Ishikawa (cell line): ENCODE measurements at regions not wholly inside any gene's neighbourhood (a gene's known extent, or its start where the extent isn't known, plus 50 kb on each side); places are given as distances from the start of the nearest gene placed in this dataset.

ENCODE experiments used
- CEBPB ChIP-seq: IDR thresholded peaks from 2 replicates; pipeline ENCODE4 v1.6.1; 2012
- CREB1 ChIP-seq: IDR thresholded peaks from 2 replicates; pipeline ENCODE4 v1.6.1; 2012; ENCODE audit warnings: low read depth
- EGR1 ChIP-seq: IDR thresholded peaks from 2 replicates; pipeline ENCODE4 v1.6.1; 2012
- EP300 ChIP-seq: IDR thresholded peaks from 2 replicates; pipeline ENCODE4 v1.6.1; 2012; ENCODE audit warnings: borderline replicate concordance
- FOXM1 ChIP-seq: IDR thresholded peaks from 2 replicates; pipeline ENCODE4 v1.6.1; 2012; ENCODE audit warnings: low read depth, borderline replicate concordance
- NFIC ChIP-seq: IDR thresholded peaks from 2 replicates; pipeline ENCODE4 v1.6.1; 2012
- RAD21 ChIP-seq: IDR thresholded peaks from 2 replicates; pipeline ENCODE4 v1.6.1; 2012; ENCODE audit warnings: low read depth
- TAF1 ChIP-seq: IDR thresholded peaks from 2 replicates; pipeline ENCODE4 v1.6.1; 2012; ENCODE audit warnings: low read depth, mild to moderate bottlenecking
- TCF12 ChIP-seq: IDR thresholded peaks from 2 replicates; pipeline ENCODE4 v1.6.1; 2012; ENCODE audit warnings: low read depth
- TEAD4 ChIP-seq: IDR thresholded peaks from 2 replicates; pipeline ENCODE4 v1.6.1; 2012
- YY1 ChIP-seq: IDR thresholded peaks from 2 replicates; pipeline ENCODE4 v1.6.1; 2012; ENCODE audit warnings: low read depth
- ZBTB7A ChIP-seq: IDR thresholded peaks from 2 replicates; pipeline ENCODE4 v1.6.1; 2012; ENCODE audit warnings: low read depth
- TF ChIP-seq, protein P1 (sequence below): IDR thresholded peaks from 2 replicates; pipeline ENCODE4 v1.6.1; 2012; ENCODE audit warnings: low read depth, mild to moderate bottlenecking
- TF ChIP-seq, protein P2 (sequence below): IDR thresholded peaks from 2 replicates; pipeline ENCODE4 v1.6.1; 2012
- TF ChIP-seq, protein P3 (sequence below): IDR thresholded peaks from 2 replicates; pipeline ENCODE4 v1.6.1; 2012

DNA sequence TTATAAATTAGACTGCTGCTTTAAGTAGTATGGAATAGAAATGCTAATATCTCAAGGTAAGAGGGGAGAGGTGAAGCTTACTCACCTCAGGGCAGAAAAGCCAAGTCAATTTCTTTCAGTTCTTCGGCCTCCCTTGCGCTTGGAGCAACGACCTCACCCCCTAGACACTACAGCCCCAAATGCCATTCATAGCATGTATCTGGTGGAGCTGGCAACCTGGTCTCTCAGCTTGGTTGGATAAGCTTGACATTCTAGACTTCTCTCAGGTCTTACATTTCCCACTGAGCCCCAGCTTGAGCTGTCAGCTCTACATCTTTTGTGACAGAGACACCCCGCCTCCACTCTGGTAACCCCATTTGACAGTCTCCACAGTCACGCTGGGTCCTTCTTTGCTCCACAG, 154.9 kb downstream of the ZNF608 start:
- TF ChIP-seq, protein P1, sequence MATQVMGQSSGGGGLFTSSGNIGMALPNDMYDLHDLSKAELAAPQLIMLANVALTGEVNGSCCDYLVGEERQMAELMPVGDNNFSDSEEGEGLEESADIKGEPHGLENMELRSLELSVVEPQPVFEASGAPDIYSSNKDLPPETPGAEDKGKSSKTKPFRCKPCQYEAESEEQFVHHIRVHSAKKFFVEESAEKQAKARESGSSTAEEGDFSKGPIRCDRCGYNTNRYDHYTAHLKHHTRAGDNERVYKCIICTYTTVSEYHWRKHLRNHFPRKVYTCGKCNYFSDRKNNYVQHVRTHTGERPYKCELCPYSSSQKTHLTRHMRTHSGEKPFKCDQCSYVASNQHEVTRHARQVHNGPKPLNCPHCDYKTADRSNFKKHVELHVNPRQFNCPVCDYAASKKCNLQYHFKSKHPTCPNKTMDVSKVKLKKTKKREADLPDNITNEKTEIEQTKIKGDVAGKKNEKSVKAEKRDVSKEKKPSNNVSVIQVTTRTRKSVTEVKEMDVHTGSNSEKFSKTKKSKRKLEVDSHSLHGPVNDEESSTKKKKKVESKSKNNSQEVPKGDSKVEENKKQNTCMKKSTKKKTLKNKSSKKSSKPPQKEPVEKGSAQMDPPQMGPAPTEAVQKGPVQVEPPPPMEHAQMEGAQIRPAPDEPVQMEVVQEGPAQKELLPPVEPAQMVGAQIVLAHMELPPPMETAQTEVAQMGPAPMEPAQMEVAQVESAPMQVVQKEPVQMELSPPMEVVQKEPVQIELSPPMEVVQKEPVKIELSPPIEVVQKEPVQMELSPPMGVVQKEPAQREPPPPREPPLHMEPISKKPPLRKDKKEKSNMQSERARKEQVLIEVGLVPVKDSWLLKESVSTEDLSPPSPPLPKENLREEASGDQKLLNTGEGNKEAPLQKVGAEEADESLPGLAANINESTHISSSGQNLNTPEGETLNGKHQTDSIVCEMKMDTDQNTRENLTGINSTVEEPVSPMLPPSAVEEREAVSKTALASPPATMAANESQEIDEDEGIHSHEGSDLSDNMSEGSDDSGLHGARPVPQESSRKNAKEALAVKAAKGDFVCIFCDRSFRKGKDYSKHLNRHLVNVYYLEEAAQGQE: no peak
- TF ChIP-seq NFIC (no peak), ZBTB7A (no peak), TEAD4 (no peak), CEBPB (no peak), TAF1 (no peak), EGR1 (no peak), CREB1 (no peak), RAD21 (no peak), YY1 (no peak), EP300 (no peak), FOXM1 (no peak), TCF12 (no peak)
- TF ChIP-seq, protein P2, sequence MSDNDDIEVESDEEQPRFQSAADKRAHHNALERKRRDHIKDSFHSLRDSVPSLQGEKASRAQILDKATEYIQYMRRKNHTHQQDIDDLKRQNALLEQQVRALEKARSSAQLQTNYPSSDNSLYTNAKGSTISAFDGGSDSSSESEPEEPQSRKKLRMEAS: no peak
- TF ChIP-seq, protein P3, sequence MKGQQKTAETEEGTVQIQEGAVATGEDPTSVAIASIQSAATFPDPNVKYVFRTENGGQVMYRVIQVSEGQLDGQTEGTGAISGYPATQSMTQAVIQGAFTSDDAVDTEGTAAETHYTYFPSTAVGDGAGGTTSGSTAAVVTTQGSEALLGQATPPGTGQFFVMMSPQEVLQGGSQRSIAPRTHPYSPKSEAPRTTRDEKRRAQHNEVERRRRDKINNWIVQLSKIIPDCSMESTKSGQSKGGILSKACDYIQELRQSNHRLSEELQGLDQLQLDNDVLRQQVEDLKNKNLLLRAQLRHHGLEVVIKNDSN: no peak

DNA sequence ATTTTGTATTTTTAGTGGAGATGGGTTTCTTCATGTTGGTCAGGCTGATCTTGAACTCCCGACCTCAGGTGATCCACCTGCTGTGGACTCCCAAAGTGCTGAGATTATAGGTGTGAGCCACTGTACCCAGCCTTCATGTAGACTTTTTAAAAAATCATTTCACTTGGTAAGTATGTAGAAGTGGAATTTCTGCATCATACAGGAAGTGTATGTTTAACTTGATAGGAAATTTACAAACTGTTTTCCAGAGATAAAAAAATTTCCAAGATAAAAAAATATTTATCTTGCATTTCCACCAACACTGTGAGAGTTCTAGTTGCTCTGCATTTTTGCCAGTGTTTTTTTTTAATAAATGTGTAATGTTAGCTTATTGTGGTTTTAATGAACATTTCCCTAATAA, 155.8 kb downstream of the ZNF608 start:
- no peak for TF ChIP-seq TEAD4
- no peak for TF ChIP-seq TCF12
- TF ChIP-seq, protein P1: no peak
- no peak for TF ChIP-seq ZBTB7A
- no peak for TF ChIP-seq CREB1
- TF ChIP-seq TAF1: no peak
- no peak for TF ChIP-seq EGR1
- TF ChIP-seq FOXM1: no peak
- TF ChIP-seq, protein P3: no peak
- TF ChIP-seq CEBPB: no peak
- TF ChIP-seq EP300: no peak
- TF ChIP-seq YY1: no peak
- no peak for TF ChIP-seq RAD21

DNA sequence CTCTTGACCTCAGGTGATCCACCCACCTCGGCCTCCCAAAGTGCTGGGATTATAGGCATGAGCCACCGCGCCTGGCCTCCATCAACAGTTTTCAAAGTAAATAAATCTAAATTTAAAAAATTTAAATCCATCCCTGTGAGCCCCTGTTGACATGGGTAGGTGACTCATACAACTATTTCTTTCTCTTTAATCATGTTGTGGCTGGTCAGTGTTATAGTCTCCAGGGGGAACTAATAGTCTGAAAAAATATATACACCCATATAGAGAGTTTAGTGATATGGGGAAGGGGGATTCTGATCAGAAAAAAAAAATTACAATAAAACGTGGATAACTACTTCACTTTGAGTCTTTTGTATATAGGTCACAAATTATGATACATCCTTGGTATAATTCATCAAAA, 159.2 kb downstream of the ZNF608 start:
- TF ChIP-seq NFIC (no peak), TCF12 (no peak), FOXM1 (no peak), CREB1 (no peak), EGR1 (no peak)
- TF ChIP-seq, protein P2: no peak

DNA sequence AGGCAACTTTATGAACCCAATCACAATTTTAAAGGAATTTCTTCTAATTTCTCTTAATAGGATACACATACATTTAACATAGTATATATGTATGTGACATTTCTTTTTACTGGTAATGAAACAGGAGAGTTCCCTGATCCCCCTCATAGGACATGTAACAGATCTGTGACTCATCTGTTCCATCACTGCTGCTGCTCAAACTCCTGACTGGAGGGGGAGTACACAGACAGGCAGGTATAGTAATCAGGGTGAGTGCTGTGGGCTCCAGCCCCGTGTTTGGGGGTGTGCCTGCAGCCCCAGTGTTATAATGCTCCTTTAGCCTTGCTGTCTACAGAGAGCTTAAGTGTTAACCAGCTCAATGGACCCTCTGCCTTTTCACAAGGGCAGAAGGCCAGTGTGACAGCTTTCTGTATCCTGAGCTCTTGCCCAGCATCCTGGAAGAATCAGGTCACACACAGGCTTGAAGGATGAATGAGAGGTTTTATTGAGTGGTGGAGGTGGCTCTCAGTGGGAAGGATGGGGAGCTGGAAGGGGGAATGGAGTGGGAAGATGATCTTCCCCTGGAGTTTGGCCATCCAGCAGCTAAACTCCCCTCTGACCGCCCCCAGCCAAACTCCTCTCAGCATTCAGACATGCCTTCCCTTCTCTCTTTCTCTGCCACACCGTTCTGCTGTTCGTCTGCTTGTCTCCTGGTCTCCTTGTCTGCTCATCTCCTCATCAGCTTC, 161.3 kb downstream of the ZNF608 start:
- no peak for TF ChIP-seq EGR1
- no peak for TF ChIP-seq CEBPB
- TF ChIP-seq, protein P2: no peak
- TF ChIP-seq RAD21: no peak
- TF ChIP-seq TEAD4: no peak
- TF ChIP-seq, protein P3: no peak
- no peak for TF ChIP-seq FOXM1
- no peak for TF ChIP-seq TAF1
- TF ChIP-seq TCF12: no peak
- TF ChIP-seq CREB1: no peak
- TF ChIP-seq, protein P1: no peak
- TF ChIP-seq ZBTB7A: no peak
